Omental fat pad (tissue), 3 donors: ENCODE measurements at regions not wholly inside any gene's neighbourhood (a gene's known extent, or its start where the extent isn't known, plus 50 kb on each side); places are given as distances from the start of the nearest gene placed in this dataset.

Source experiments
- ATAC-seq: fragments of 150-250 bp; one replicate; pipeline ENCODE4 v1.9.1; 2016; ENCODE audit warnings: mild to moderate bottlenecking, moderate library complexity; ENCODE audit not compliant: low FRiP score
- DNase-seq: peaks from one replicate; pipeline ENCODE4 v3.0.0-alpha.2; 2019; ENCODE audit warnings: low spot score
- CTCF ChIP-seq, 3 donors: fragments of 450-650 bp; IDR thresholded peaks; one replicate each; pipeline ENCODE4 v1.5.1; 2016 to 2017; ENCODE audit warnings: antibody characterized with exemption in 3 of 3, mild to moderate bottlenecking in 3 of 3, moderate library complexity in 2 of 3

GRCh38 chr2:158009399-158009798 is 92.3 kb upstream of the UPP2 start:
- no peak for ATAC-seq
- no peak for DNase-seq
- no peak for TF ChIP-seq CTCF (IDR thresholded peaks at IDR 0.05)

GRCh38 chr2:158006961-158007719 is 94.5 kb upstream of the UPP2 start:
- TF ChIP-seq CTCF (IDR thresholded peaks at IDR 0.05), result no peak
- ATAC-seq (no peak), DNase-seq (no peak)

- ATAC-seq (no peak), DNase-seq (no peak)
- no peak for TF ChIP-seq CTCF (IDR thresholded peaks at IDR 0.05)
These were observed 97.4 kb upstream of the UPP2 start for GRCh38 chr2:158004126-158004764.

GRCh38 chr2:158002079-158002478 is 99.6 kb upstream of the UPP2 start:
- TF ChIP-seq CTCF (IDR thresholded peaks at IDR 0.05), result no peak
- DNase-seq (no peak), ATAC-seq (no peak)

GRCh38 chr2:157996799-157997198 is 104.9 kb upstream of the UPP2 start:
- no peak for TF ChIP-seq CTCF (IDR thresholded peaks at IDR 0.05)
- no peak for ATAC-seq
- DNase-seq, result no peak

GRCh38 chr2:157995117-157995516 is 106.6 kb upstream of the UPP2 start:
- DNase-seq, result no peak
- no peak for TF ChIP-seq CTCF (IDR thresholded peaks at IDR 0.05)
- no peak for ATAC-seq

GRCh38 chr2:157991932-157992331 is 109.7 kb upstream of the UPP2 start:
- ATAC-seq, result no peak
- no peak for TF ChIP-seq CTCF (IDR thresholded peaks at IDR 0.05)
- DNase-seq, result no peak
